Raji (cell line): ENCODE measurements at regions not wholly inside any gene's neighbourhood (a gene's known extent, or its start where the extent isn't known, plus 50 kb on each side); places are given as distances from the start of the nearest gene placed in this dataset.

ENCODE experiments used
- POLR2A ChIP-seq: IDR thresholded peaks from 2 replicates; pipeline ENCODE4 v1.6.1; 2011; ENCODE audit warnings: low read depth, low read length, control low read depth; ENCODE audit not compliant: insufficient read depth

GRCh38 chr5:125813221-125813974 lies 609.8 kb upstream of the GRAMD2B start:
- TF ChIP-seq POLR2A: no peak

- TF ChIP-seq POLR2A: no peak
These were observed 609.1 kb upstream of the GRAMD2B start for GRCh38 chr5:125814119-125814518.

- TF ChIP-seq POLR2A: no peak
These were observed 599.6 kb upstream of the GRAMD2B start for GRCh38 chr5:125823572-125823971.

- TF ChIP-seq POLR2A: no peak
These were observed 597.0 kb upstream of the GRAMD2B start for GRCh38 chr5:125826214-125826613.

GRCh38 chr5:125829349-125829748 lies 593.9 kb upstream of the GRAMD2B start:
- no peak for TF ChIP-seq POLR2A

GRCh38 chr5:125833398-125833797 lies 589.8 kb upstream of the GRAMD2B start:
- TF ChIP-seq POLR2A: no peak

- no peak for TF ChIP-seq POLR2A
These were observed 588.6 kb upstream of the GRAMD2B start for GRCh38 chr5:125834438-125835115.

GRCh38 chr5:125835293-125836172 lies 587.7 kb upstream of the GRAMD2B start:
- TF ChIP-seq POLR2A: no peak

- TF ChIP-seq POLR2A: no peak
These were observed 587.0 kb upstream of the GRAMD2B start for GRCh38 chr5:125836256-125836655.

GRCh38 chr5:125837866-125838265 lies 585.3 kb upstream of the GRAMD2B start:
- TF ChIP-seq POLR2A: no peak

- no peak for TF ChIP-seq POLR2A
These were observed 575.6 kb upstream of the GRAMD2B start for GRCh38 chr5:125847561-125847960.

- TF ChIP-seq POLR2A: no peak
These were observed 574.5 kb upstream of the GRAMD2B start for GRCh38 chr5:125848751-125849150.

- TF ChIP-seq POLR2A: no peak
These were observed 566.3 kb upstream of the GRAMD2B start for GRCh38 chr5:125856949-125857348.

- no peak for TF ChIP-seq POLR2A
These were observed 559.6 kb upstream of the GRAMD2B start for GRCh38 chr5:125863579-125863978.

GRCh38 chr5:125865166-125865815 lies 557.9 kb upstream of the GRAMD2B start:
- no peak for TF ChIP-seq POLR2A
